Natural killer cell (primary cell): ENCODE measurements at regions not wholly inside any gene's neighbourhood (a gene's known extent, or its start where the extent isn't known, plus 50 kb on each side); places are given as distances from the start of the nearest gene placed in this dataset.

Experiments used
- ATAC-seq, 3 donors: fragments of 150-1000 bp in 2 of 3; fragments of 200-7000 bp in 1 of 3; cut with Tn5 transposase; 1 replicate in 1 of 3; 2 replicates in 2 of 3; pipeline ENCODE4 v1.10.0; 2021; ENCODE audit warnings: mild to moderate bottlenecking in 2 of 3, moderate library complexity in 2 of 3
- DNase-seq, 2 donors: peaks; one replicate each; pipeline versions ENCODE4 v3.0.0 to v3.0.0-alpha.2; 2013 to 2021; ENCODE audit warnings: mixed read lengths in 1 of 2
- H3K27ac ChIP-seq: one replicate; pipeline ENCODE4 v1.5.1; 2013; ENCODE audit warnings: mild to moderate bottlenecking, low read length
- H3K27me3 ChIP-seq: one replicate; pipeline ENCODE4 v1.6.1; 2013; ENCODE audit warnings: low read length; ENCODE audit not compliant: control insufficient read depth, insufficient read depth
- H3K36me3 ChIP-seq: one replicate; pipeline ENCODE4 v1.6.1; 2013; ENCODE audit warnings: low read length; ENCODE audit not compliant: control insufficient read depth, insufficient read depth
- H3K4me1 ChIP-seq: one replicate; pipeline ENCODE4 v1.6.1; 2013; ENCODE audit warnings: low read length; ENCODE audit not compliant: control insufficient read depth, insufficient read depth
- H3K4me3 ChIP-seq: one replicate; pipeline ENCODE4 v1.5.1; 2013; ENCODE audit warnings: low read length
- H3K9me3 ChIP-seq: one replicate; pipeline ENCODE4 v1.6.1; 2013; ENCODE audit warnings: low read length; ENCODE audit not compliant: control insufficient read depth, insufficient read depth
- H3K27ac Mint-ChIP-seq, 2 donors: one replicate each; pipeline ENCODE4 v1.8.0; 2022; ENCODE audit warnings: mild to moderate bottlenecking in 2 of 2, mixed read lengths in 2 of 2, moderate library complexity in 1 of 2
- H3K27me3 Mint-ChIP-seq, 2 donors: one replicate each; pipeline ENCODE4 v1.8.0; 2022; ENCODE audit warnings: low read depth in 2 of 2, mixed read lengths in 2 of 2
- H3K36me3 Mint-ChIP-seq: one replicate; pipeline ENCODE4 v1.8.0; 2022; ENCODE audit warnings: mixed read lengths
- H3K4me1 Mint-ChIP-seq, 2 donors: one replicate each; pipeline ENCODE4 v1.8.0; 2022; ENCODE audit warnings: mixed read lengths in 2 of 2
- H3K4me3 Mint-ChIP-seq: one replicate; pipeline ENCODE4 v1.8.0; 2022; ENCODE audit warnings: mild to moderate bottlenecking, moderate library complexity, mixed read lengths
- H3K9me3 Mint-ChIP-seq, 2 donors: one replicate each; pipeline ENCODE4 v1.8.0; 2022; ENCODE audit warnings: mixed read lengths in 2 of 2
- WGBS: methylation state at CpG from one replicate; pipeline ENCODE4 v1.1.7; 2013; ENCODE audit warnings: missing lambda C conversion rate; ENCODE audit not compliant: insufficient coverage; 5-methylcytosine and 5-hydroxymethylcytosine counted together
- intact Hi-C: fragments of 100-400 bp; cut with micrococcal nuclease; formaldehyde crosslinking; loops from one replicate; pipeline ENCODE4 v1.14.2; 2022
- TF ChIP-seq, protein P1 (sequence below): fragments of 200-600 bp; IDR thresholded peaks from one replicate; pipeline ENCODE4 v1.8.0; 2022; ENCODE audit warnings: antibody characterized with exemption

DNA sequence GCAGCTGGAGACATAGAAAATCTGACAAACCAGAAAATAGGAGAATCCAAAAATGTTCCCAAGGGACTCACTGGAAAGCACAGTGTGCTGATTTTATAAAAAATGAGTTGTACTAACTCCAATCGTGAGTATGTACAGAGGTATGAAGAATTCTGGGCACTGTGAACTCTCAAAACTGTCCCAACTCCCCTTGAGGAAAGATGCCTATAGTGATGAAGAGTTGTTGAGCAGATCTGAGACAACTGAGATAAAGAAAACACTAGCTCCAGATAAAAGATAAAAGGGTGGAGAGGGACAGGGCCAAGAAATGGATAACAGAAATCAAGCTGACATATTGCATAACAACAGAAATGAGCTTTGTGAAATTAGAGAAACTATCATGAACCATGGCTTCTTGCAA lies 481.4 kb downstream of the MAFB start:
- Histone ChIP-seq H3K4me3 (no peak overlapping the region), H3K9me3 (no peaks in the 10 kb centered on the region), H3K36me3 (no peaks in the 10 kb centered on the region), H3K27ac (no peak overlapping the region), H3K4me1 (no peaks in the 10 kb centered on the region), H3K27me3 (peaks cover 4% of the 10 kb centered on the region)
- H3K27me3 Mint-ChIP-seq, result peaks cover 3 to 5% of the 10 kb centered on the region in 2 donors
- no peaks in the 10 kb centered on the region for H3K36me3 Mint-ChIP-seq
- ATAC-seq (no peak), DNase-seq (no peak)
- H3K4me1 Mint-ChIP-seq, result no peaks in the 10 kb centered on the region
- no peak overlapping the region for H3K4me3 Mint-ChIP-seq
- TF ChIP-seq, protein P1, sequence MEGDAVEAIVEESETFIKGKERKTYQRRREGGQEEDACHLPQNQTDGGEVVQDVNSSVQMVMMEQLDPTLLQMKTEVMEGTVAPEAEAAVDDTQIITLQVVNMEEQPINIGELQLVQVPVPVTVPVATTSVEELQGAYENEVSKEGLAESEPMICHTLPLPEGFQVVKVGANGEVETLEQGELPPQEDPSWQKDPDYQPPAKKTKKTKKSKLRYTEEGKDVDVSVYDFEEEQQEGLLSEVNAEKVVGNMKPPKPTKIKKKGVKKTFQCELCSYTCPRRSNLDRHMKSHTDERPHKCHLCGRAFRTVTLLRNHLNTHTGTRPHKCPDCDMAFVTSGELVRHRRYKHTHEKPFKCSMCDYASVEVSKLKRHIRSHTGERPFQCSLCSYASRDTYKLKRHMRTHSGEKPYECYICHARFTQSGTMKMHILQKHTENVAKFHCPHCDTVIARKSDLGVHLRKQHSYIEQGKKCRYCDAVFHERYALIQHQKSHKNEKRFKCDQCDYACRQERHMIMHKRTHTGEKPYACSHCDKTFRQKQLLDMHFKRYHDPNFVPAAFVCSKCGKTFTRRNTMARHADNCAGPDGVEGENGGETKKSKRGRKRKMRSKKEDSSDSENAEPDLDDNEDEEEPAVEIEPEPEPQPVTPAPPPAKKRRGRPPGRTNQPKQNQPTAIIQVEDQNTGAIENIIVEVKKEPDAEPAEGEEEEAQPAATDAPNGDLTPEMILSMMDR, result no peak
- intact Hi-C loops, result no loop called here
- peaks cover 0 to 4% of the 10 kb centered on the region in 2 donors for H3K9me3 Mint-ChIP-seq
- WGBS, result 79% methylated on average over 1 of the region's 1 CpG
- H3K27ac Mint-ChIP-seq, result no peak overlapping the region

DNA sequence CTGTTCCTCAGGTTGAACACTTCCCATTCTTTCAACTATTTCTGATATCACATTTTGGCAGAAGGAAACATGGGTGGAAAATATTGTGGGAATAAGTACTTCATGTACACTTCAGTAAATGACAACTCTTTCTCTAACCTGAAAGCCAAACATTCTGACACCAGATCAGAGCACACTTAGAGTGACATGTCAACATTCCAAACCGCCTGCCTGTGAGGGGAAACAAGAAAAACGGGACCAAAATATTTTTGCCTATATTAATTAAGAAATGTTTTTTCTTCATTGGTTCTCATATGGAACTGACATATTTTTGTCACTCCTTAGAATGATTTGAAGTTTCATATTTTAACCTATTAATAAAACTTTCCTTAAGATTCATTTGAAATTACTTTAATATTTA lies 483.1 kb downstream of the MAFB start:
- TF ChIP-seq, protein P1, result no peak
- WGBS, result no CpG with 5 or more reads among the region's 2 CpGs
- no peaks in the 10 kb centered on the region for H3K36me3 ChIP-seq
- H3K27ac ChIP-seq, result no peak overlapping the region
- no peaks in the 10 kb centered on the region for H3K9me3 ChIP-seq
- peaks cover 3 to 6% of the 10 kb centered on the region in 2 donors for H3K27me3 Mint-ChIP-seq
- H3K27me3 ChIP-seq, result peaks cover 4% of the 10 kb centered on the region
- no peaks in the 10 kb centered on the region for H3K36me3 Mint-ChIP-seq
- H3K4me1 Mint-ChIP-seq, result no peaks in the 10 kb centered on the region
- H3K27ac Mint-ChIP-seq, result no peak overlapping the region
- peaks cover 0 to 4% of the 10 kb centered on the region in 2 donors for H3K9me3 Mint-ChIP-seq
- H3K4me1 ChIP-seq, result no peaks in the 10 kb centered on the region
- no peak for ATAC-seq
- no peak overlapping the region for H3K4me3 Mint-ChIP-seq
- no peak for DNase-seq
- no peak overlapping the region for H3K4me3 ChIP-seq
- intact Hi-C loops, result no loop called here

DNA sequence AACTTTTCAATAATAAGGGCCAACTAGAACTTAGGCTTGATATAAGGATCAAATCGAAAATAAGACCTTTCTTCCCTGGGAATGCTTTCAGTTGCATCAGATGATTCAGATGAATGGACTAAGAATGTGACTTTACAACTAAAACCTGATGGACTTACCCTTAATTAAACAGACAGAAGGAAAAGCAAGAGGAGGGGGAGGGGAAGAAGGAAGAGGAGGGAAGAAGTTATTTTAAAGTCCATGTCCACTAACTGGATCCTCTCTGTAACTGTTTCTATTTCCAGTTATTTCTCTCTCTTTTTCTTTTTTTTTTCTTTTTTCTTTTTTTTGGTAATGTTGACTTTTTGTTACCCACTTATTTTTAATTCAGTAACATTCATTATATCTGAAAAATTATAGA lies 486.0 kb downstream of the MAFB start:
- no peaks in the 10 kb centered on the region for H3K36me3 ChIP-seq
- peaks cover 0 to 4% of the 10 kb centered on the region in 2 donors for H3K9me3 Mint-ChIP-seq
- DNase-seq (no peak), ATAC-seq (no peak)
- intact Hi-C loops, result no loop called here
- no peak overlapping the region for H3K27ac Mint-ChIP-seq
- H3K4me3 Mint-ChIP-seq, result no peak overlapping the region
- no peaks in the 10 kb centered on the region for H3K36me3 Mint-ChIP-seq
- TF ChIP-seq, protein P1, result no peak
- H3K27me3 Mint-ChIP-seq, result peaks cover 3 to 6% of the 10 kb centered on the region in 2 donors
- no peaks in the 10 kb centered on the region for H3K9me3 ChIP-seq
- peaks cover 4% of the 10 kb centered on the region for H3K27me3 ChIP-seq
- H3K4me1 Mint-ChIP-seq, result no peaks in the 10 kb centered on the region
- H3K4me1 ChIP-seq, result no peaks in the 10 kb centered on the region
- 67% methylated on average over 1 of the region's 1 CpG for WGBS
- H3K4me3 ChIP-seq, result no peak overlapping the region
- H3K27ac ChIP-seq, result no peak overlapping the region

DNA sequence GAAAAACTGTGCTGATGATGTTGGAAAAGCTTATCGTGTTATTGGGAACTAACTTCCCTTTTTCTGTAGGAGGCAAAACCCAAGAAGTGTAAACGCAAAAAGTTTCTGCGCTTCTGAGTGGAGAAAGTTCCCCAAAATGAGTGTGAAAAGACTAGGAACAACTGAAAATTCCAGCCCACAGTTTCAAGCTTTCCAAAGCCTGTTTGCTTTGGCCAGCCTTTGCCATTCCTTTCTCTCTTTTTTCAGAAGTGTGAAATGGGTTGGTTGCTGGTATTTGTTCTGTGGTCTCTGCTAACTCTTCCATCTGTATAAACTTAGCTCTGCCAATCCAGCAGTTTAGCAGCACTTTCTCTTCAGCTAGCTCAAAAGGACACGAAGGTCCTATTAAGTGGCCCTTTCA lies 491.3 kb downstream of the MAFB start:
- Histone ChIP-seq H3K4me3 (no peak overlapping the region), H3K36me3 (no peaks in the 10 kb centered on the region), H3K27me3 (no peaks in the 10 kb centered on the region), H3K9me3 (no peaks in the 10 kb centered on the region), H3K27ac (no peak overlapping the region), H3K4me1 (no peaks in the 10 kb centered on the region)
- H3K36me3 Mint-ChIP-seq, result no peaks in the 10 kb centered on the region
- no peak overlapping the region for H3K4me3 Mint-ChIP-seq
- WGBS, result 12% methylated on average over 4 of the region's 4 CpGs
- TF ChIP-seq, protein P1, result no peak
- no peak for ATAC-seq
- DNase-seq, result no peak
- H3K27me3 Mint-ChIP-seq, result peaks cover 0 to 16% of the 10 kb centered on the region in 2 donors
- no peak overlapping the region for H3K27ac Mint-ChIP-seq
- peaks cover 0 to 2% of the 10 kb centered on the region in 2 donors for H3K9me3 Mint-ChIP-seq
- no peaks in the 10 kb centered on the region for H3K4me1 Mint-ChIP-seq
- intact Hi-C loops, result no loop called here
